GM18520 (cell line): ENCODE measurements at regions not wholly inside any gene's neighbourhood (a gene's known extent, or its start where the extent isn't known, plus 50 kb on each side); places are given as distances from the start of the nearest gene placed in this dataset.
"Not testable (repeated sequence)": the region's sequence is repeated elsewhere in the genome, so short reads cannot be mapped to it uniquely, and the experiment has no call there.

Source experiments
- ATAC-seq: cut with Tn5 transposase; IDR thresholded peaks from one replicate; pipeline ENCODE4 v1.9.1; 2021; ENCODE audit not compliant: unreplicated experiment

DNA sequence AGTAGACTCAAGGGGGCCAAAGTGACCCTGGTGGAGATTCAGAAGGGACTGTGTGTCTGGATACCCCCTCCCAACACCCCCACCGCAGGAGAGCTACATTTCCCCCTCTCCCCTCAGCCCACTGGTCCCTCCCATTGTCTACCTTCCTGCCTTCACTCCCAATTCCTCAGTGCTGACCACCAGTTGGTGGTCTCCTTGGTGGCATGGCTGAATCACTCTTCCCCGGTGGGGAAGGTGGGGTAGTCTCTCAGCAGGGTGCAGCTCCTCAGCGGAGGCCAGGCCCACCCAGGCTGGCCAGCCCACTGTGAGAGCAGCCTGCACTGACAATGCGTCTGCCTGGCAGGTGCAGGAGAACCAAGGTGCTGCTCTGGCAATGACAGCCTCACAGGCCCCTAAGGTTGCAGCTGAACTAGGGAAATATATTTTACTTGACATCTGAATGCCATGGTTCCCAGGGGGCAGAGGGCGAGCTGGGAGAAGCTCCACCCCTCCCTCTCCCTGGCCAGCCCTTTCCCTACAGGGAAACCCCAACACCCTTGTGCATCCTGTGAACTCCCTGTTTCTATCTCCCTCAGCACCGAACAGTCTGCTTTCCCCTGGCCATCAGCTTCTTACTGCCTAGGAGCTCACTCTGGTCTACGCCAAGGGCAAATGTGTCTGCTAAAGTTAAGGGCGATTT, 62.6 kb upstream of the PAX8 start:
- no peak for ATAC-seq

DNA sequence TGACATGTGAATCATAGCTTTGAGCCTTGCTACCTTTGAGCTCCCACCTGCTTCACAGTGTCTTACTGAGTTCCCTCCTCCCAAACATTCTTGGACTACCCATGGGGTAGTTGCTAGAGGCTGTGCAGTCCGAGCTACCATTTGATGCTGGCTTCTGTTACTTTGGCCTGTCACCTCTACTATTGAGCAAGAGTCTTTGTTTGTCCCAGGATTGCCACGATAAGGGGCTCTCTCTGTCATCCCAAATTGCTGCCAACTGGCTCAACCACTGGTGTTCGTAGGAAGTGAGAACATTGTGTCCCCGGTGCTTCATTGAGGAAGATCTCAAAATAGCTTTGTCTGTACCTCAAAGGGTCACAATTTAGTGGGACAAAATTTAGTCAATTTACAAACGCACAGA, 59.1 kb upstream of the PAX8 start:
- no peak for ATAC-seq

DNA sequence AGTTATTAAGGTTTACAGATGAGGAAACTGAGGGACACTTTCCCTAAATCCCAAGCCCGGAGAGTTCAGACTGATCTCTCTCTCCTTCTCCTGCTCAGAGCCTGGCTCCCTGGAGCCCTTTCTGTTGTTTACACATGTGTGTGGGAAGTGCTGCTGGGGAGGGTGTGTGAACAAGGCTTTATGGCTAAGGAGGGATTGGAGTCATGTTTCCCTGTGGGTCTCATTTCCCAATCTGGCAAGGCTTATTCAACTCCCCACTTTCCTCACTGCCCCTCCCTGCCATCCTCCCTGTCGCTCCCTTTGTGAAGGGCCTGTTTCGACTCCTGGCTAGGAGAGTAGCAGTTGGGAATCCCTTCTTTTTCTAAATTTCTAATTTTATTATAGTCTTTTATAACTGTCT, 57.3 kb upstream of the PAX8 start:
- ATAC-seq = not testable (repeated sequence)

DNA sequence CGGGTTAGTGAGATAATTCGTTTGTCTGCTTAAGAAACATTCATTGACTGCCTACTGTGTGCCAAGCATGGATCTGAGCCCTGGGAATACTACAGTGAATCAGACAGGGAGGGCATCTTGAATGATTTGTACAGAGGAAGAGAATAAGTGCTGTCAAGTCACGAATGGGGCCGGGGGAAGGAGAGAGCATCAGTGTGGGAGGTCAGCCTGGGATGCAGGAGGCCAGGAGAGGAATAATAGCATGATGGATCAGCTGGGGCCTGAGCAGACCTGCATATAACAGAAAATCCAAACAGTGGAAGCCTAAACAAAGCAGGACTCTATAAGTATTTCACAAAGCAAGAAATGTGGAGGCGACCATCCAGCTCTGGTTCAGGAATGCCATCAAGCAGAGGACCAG, 55.4 kb upstream of the PAX8 start:
- ATAC-seq = no peak

DNA sequence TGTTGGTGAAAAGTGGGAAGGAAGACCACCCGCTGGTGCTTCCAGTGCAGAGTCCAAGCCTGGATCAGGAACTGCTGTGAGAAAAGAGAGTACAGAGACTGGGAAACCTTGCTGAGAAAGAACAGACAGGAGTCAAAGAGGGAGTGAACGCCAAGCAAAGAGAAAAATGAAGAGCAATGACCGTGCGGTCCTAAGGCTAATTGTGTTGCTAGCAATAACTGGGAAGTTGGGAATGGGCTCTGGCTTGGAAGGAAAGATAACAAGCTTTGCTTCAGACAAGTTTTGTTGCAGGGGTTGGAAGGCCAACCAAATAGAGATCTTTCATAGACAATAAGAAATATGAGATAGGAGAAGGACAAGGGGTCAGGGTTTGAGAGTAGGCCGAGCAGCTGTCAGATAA, 55.0 kb upstream of the PAX8 start:
- not testable (repeated sequence) for ATAC-seq

DNA sequence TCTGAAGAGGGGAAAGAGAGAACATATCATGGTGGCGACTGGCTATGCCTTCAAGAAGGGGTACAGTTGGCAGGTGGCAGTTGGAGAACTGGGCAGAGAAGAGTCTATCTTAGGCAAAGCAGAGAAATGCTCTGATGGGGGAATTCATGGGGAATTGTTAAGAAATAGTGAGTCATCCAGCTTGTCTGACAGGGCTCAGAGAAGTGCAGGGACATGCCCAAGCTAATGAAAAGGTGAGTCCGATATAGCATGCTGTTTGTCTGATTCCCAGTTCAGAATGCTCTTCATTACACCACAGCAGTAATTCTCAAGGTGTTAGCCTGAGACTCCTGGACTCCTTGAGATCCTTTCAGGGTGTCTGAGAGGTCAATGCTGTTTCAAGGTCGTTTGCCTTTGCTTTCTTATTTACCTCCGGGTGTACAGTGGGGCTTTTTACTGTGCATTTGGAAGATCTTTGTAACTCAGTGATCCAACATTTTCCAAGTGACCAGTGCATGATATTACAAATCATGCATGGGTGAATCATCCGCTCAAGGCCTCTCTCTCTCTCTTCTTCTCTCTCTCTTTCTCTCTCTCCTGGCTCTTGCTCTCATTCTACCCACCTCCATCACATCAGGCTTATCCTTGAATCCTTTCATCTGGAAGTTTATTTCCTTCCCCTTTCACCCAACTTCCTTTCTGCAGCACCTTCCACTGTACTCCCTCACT, 51.5 kb upstream of the PAX8 start:
- peak; percentile 43 for ATAC-seq

DNA sequence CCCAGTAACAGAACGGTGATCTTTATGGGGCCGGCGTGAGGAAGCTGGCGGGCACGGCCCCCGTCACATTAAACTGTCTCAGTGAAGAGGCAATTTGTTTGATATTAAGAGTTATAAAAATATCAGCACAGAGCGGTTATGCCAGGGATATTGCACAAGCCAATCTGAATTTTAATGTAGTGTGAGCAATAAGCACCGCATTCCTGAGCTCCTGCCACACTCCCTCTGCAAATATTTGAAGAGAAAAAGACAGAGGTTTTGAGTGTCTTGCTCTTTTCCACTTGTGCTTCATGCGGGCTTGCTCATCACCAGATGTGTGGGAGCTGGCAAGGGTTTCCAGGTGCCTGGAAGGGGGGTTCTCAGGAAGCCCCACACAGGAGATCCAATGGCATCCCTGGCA, 50.3 kb upstream of the PAX8 start:
- not testable (repeated sequence) for ATAC-seq

DNA sequence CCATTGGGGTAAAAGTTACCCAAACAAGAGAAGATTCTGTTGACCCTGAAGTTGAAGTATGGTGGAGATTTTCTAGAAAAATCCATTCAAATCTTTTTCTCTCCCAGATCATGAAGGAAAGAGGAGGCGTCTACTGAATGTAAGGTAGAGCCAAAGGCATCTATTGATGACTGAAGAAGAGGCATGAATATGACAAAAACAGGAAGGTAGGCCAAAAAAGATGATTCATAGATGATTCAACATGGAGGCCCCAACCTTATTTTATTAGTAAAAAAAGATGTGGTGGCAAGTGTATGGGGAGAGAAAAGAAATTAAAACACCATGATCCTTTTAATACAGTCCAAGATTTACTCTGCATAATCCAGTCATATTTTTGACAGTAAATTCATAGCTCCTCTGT, 49.9 kb upstream of the PAX8 start:
- not testable (repeated sequence) for ATAC-seq
